ES-I3 (cell line): ENCODE measurements at regions not wholly inside any gene's neighbourhood (a gene's known extent, or its start where the extent isn't known, plus 50 kb on each side); places are given as distances from the start of the nearest gene placed in this dataset.
"Not testable (repeated sequence)": the region's sequence is repeated elsewhere in the genome, so short reads cannot be mapped to it uniquely, and the experiment has no call there.

ENCODE experiments used
- H3K36me3 ChIP-seq: 2 replicates; pipeline ENCODE4 v1.6.1; 2013; ENCODE audit warnings: mild to moderate bottlenecking, low read length, control low read depth, moderate library complexity; ENCODE audit not compliant: insufficient read depth
- H3K4me1 ChIP-seq: 2 replicates; pipeline ENCODE4 v1.6.1; 2013; ENCODE audit warnings: mild to moderate bottlenecking, control low read depth, low read length; ENCODE audit not compliant: insufficient read depth
- H3K9ac ChIP-seq: 2 replicates; pipeline ENCODE4 v1.6.1; 2013; ENCODE audit warnings: low read depth, mild to moderate bottlenecking, low read length, moderate library complexity
- H3K9me3 ChIP-seq: 2 replicates; pipeline ENCODE4 v1.6.1; 2013; ENCODE audit warnings: mild to moderate bottlenecking, low read length, moderate library complexity; ENCODE audit not compliant: control insufficient read depth, insufficient read depth

DNA sequence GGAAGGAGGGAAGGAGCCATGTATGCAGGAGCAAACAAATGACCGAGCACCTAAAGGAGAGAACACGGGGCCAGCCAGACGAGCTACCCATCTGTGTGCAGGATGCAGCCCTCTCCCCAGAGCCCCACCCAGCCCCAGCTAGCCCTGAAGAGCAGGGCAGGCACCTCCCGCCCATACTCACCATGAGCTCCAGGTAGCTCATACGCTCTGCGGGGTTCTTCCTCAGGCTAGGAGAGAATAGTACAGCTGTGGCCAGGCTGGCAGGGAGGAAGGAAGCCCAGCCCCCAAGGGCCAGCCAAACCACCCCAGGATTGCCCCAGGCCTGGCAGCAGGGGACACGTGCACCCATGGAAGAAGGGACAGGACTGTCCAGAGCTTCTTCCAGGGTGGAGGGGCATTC lies 81.9 kb downstream of the KCNJ18 start:
- no peaks in the 10 kb centered on the region for H3K9me3 ChIP-seq
- no peak overlapping the region for H3K9ac ChIP-seq
- H3K4me1 ChIP-seq: no peaks in the 10 kb centered on the region
- H3K36me3 ChIP-seq: no peaks in the 10 kb centered on the region

DNA sequence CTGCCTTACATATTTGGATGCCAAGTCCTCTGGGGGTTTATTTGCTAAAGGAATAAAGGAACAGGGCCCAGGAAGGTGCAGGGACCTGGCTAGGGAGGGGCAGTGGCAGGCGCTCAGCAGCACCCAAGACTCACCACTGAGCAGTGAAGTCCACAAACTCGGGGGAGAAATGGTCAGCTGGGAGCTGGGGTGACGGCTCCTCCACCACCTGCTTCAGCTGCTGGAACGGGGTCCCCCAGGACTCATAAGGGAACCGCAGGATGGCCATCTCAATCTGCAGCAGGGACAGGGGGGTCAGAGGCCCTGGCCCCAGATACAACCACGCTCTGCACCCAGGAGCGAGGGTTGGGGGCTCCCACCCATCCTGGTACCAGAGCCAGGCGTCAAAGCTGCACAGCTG lies 83.2 kb downstream of the KCNJ18 start:
- not testable (repeated sequence) for H3K9me3 ChIP-seq, H3K4me1 ChIP-seq, H3K36me3 ChIP-seq, H3K9ac ChIP-seq

DNA sequence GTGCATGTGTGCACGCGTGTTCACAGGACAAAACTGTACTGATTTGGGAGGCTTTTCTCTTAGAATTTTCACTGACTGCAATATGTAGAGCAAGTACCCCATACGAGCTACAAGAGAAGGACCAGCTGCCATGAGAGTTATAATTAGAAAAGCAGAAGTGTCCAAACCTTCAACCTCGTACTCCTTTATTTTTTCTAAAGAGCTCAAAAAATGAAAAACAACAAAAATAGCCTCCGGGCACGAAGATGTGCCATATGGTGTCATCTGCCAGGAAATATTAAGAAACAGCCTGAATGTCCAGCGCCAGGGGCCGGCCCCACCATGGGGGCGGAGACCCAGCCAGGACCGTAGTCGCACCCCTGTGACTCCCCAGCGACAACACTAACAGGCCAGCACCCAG lies 84.6 kb downstream of the KCNJ18 start:
- H3K9ac ChIP-seq, H3K36me3 ChIP-seq, H3K4me1 ChIP-seq, H3K9me3 ChIP-seq: not testable (repeated sequence)

DNA sequence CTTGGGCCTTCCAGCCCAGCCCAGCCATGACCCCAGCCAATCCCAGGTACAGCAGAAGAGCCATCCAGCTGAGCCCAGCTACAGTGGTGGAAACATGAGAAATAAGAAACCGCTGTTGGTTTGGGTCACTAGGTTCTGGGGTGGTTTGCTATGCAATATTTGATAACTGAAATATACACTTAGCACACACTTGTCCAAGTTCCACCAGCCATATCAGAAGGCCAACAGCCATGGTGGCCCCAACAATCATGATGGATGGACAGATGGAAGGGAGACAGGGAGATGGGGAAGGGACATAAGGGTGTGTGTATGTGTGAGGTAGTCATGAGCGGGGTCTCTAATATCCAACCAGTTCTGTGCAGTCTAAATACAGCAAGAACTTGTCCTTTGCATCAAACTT lies 86.5 kb downstream of the KCNJ18 start:
- not testable (repeated sequence) for H3K4me1 ChIP-seq, H3K9ac ChIP-seq, H3K36me3 ChIP-seq, H3K9me3 ChIP-seq

DNA sequence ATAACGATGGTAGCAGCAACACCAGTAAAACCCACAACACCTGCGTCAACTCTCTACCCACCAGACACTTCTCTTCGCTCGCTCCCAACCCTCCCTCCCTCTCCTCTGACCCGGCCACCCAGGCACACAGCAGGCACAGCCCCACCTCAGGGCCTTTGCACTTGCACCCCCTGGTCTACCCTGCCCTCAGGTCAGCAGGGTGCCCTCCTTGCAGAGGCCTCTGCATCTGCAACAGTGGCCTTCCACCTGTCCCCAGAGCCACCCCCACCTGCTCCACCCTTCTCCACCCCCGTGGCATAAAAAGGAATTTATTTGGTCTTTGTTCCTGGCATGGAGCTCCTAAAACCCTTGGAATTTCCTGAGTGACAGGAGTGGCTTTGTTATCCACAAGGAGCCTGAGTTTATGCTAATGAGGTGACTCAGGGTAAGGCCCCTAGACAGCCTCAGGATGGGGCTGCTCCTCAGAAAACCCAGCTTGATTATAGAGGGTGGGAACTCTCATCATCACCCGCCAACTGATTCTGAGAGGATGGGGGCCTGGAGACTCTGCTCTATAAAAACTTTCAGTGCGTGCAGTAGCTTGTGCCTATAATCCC lies 88.1 kb downstream of the KCNJ18 start:
- H3K4me1 ChIP-seq, H3K9ac ChIP-seq, H3K36me3 ChIP-seq, H3K9me3 ChIP-seq: not testable (repeated sequence)

GRCh38 chr17:21780919-21781665 lies 88.8 kb downstream of the KCNJ18 start:
- not testable (repeated sequence) for H3K9me3 ChIP-seq, H3K36me3 ChIP-seq, H3K9ac ChIP-seq, H3K4me1 ChIP-seq

DNA sequence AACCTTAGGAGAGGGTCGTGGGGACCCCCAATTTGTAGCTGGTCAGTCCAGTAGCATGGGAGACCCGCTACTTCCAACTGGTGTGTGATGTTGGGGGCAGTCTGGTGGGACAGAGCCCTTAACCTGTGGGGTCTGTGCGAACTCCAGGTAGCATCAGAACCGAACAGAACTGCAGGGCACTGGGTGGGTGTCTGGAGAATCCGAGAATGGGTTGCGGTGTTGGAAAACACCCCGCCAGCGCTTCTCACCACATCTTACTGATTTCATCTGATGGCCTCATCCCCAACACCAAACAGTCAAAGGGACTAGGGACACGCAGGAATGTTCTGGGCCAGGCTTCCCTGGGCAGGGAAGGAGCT lies 89.3 kb downstream of the KCNJ18 start:
- H3K36me3 ChIP-seq, H3K9me3 ChIP-seq, H3K4me1 ChIP-seq, H3K9ac ChIP-seq: not testable (repeated sequence)

DNA sequence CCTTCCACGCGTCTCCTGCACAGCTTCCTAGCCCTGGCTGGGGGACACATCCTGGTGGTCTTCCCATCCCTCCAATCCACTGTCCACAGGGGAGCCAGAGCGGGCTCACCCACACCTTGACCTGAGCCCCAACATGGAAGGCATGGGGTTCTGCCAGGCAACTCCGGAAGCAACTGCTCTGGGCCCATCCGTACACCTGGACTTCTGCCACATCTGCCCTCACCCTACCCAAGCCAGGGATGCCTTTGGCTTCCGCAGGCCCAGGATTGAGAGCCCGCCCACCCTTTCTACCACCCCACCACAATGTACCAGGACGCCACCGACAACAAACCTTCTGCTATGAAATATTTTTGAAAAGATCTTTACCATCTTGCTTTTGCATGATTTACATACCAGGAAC lies 89.8 kb downstream of the KCNJ18 start:
- not testable (repeated sequence) for H3K9ac ChIP-seq, H3K9me3 ChIP-seq, H3K4me1 ChIP-seq, H3K36me3 ChIP-seq

DNA sequence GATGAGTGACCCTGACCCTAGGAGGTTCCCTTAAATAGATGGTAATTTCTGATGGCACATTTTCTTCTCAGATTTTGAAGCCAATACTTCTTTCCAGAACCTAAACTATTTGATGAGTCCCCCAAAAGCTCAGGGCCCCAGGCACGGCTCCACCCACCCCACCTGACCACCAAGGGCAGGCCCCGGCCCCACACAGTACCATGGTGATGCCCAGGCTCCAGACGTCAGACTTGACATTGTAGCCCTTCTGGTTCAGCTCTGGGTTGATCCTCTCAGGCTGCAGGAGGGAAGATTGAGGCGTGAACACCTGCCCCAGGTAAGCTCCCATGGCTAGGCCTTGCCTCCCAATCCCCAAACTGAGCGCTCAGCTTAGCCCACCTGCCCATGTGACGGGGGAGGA lies 90.3 kb downstream of the KCNJ18 start:
- not testable (repeated sequence) for H3K9me3 ChIP-seq, H3K36me3 ChIP-seq, H3K9ac ChIP-seq, H3K4me1 ChIP-seq

DNA sequence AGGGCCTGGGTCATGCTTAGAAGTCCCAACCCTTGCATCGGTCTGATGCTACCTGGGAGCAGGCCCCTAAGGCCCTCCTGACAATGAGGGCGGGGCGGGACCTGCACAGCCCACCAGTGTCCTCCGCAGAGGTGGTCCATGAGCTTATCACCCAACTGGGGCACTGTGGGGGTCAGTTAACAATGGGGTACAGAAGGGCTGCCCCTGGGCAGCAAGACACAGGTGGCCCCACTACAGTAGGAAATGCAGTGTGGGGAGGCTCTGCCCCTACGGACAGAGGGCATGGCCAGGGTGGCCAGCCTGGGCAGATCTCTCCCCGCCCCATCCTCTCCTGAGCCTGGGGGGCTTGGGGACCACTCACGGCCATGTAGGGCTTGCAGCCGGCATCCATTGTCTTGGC lies 90.7 kb downstream of the KCNJ18 start:
- not testable (repeated sequence) for H3K9ac ChIP-seq, H3K36me3 ChIP-seq, H3K4me1 ChIP-seq, H3K9me3 ChIP-seq

GRCh38 chr17:21814272-21814671 lies 121.9 kb downstream of the KCNJ18 start:
- H3K36me3 ChIP-seq, H3K9me3 ChIP-seq, H3K9ac ChIP-seq, H3K4me1 ChIP-seq: not testable (repeated sequence)

- H3K9ac ChIP-seq: no peak overlapping the region
- H3K9me3 ChIP-seq: no peaks in the 10 kb centered on the region
- no peaks in the 10 kb centered on the region; the same call in 1 of the 2 replicates for H3K4me1 ChIP-seq
- H3K36me3 ChIP-seq: no peaks in the 10 kb centered on the region
These were observed 122.5 kb downstream of the KCNJ18 start for GRCh38 chr17:21814776-21815175.

DNA sequence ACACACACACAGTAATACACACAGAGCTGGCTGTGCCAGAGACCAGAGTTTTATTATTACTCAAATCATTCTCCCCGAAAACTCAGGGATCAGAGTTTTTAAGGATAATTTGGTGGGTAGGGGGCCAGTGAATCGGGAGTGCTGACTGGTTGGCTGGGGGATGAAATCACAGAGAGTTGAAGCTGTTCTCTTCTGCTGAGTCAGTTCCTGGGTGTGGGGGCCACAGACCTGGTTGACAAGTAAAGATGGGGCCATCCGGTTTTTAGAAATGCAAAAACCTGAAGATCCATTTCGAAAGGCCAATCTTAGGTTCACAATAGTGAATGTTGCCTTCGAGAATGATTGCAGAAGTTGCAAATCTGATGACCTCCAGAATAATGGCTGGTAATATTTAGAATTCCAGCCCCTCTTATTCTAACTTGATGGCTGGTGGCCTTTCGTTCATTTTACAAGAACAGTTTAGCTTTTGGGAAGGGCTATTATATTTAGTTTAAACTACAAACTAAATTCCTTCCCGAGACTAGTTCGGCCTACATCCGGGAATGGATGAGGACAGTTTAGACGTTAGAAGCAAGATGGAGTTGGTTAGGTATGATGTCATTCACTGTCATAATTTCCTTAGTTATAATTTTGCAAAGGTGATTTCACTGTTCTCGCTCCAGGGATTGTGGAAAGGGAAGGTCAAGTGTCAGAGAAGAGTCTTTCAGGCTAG lies 123.2 kb downstream of the KCNJ18 start:
- Histone ChIP-seq H3K4me1 (no peaks in the 10 kb centered on the region; the same call in 1 of the 2 replicates), H3K36me3 (no peaks in the 10 kb centered on the region), H3K9me3 (no peaks in the 10 kb centered on the region), H3K9ac (no peak overlapping the region)

- Histone ChIP-seq H3K9me3 (no peaks in the 10 kb centered on the region), H3K9ac (no peak overlapping the region), H3K36me3 (no peaks in the 10 kb centered on the region), H3K4me1 (no peaks in the 10 kb centered on the region; the same call in 1 of the 2 replicates)
These were observed 124.6 kb downstream of the KCNJ18 start for GRCh38 chr17:21816592-21817567.
